Activated T-cell treated with anti-CD3 and anti-CD28 coated beads for 24 hours (primary cell): ENCODE measurements at regions not wholly inside any gene's neighbourhood (a gene's known extent, or its start where the extent isn't known, plus 50 kb on each side); places are given as distances from the start of the nearest gene placed in this dataset.
"Not testable (repeated sequence)": the region's sequence is repeated elsewhere in the genome, so short reads cannot be mapped to it uniquely, and the experiment has no call there.

Experiments
- DNase-seq: peaks from one replicate; pipeline ENCODE4 v3.0.0-alpha.2; 2020; ENCODE audit warnings: low read depth

- no peak for DNase-seq
Observed at GRCh38 chr4:20050768-20051167, 200.9 kb upstream of the SLIT2 start.

GRCh38 chr4:20049889-20050288 is 201.8 kb upstream of the SLIT2 start:
- DNase-seq = no peak

GRCh38 chr4:20046931-20047677 is 204.6 kb upstream of the SLIT2 start:
- DNase-seq = no peak

- DNase-seq = no peak
Observed at GRCh38 chr4:20046179-20046578, 205.5 kb upstream of the SLIT2 start.

GRCh38 chr4:20044966-20045365 is 206.7 kb upstream of the SLIT2 start:
- DNase-seq = no peak

- no peak for DNase-seq
Observed at GRCh38 chr4:20044502-20044911, 207.2 kb upstream of the SLIT2 start.

- DNase-seq = no peak
Observed at GRCh38 chr4:20043991-20044390, 207.7 kb upstream of the SLIT2 start.

- DNase-seq = no peak
Observed at GRCh38 chr4:20042769-20043168, 208.9 kb upstream of the SLIT2 start.

GRCh38 chr4:20041839-20042407 is 209.8 kb upstream of the SLIT2 start:
- DNase-seq = no peak

- DNase-seq = no peak
Observed at GRCh38 chr4:20037745-20038144, 214.0 kb upstream of the SLIT2 start.

GRCh38 chr4:20030108-20030507 is 221.6 kb upstream of the SLIT2 start:
- no peak for DNase-seq

- DNase-seq = no peak
Observed at GRCh38 chr4:20028645-20029044, 223.1 kb upstream of the SLIT2 start.

GRCh38 chr4:20026456-20026855 is 225.2 kb upstream of the SLIT2 start:
- no peak for DNase-seq

- DNase-seq = no peak
Observed at GRCh38 chr4:20022471-20022870, 229.2 kb upstream of the SLIT2 start.

- no peak for DNase-seq
Observed at GRCh38 chr4:20020056-20020455, 231.6 kb upstream of the SLIT2 start.

- DNase-seq = no peak
Observed at GRCh38 chr4:20019310-20020015, 232.2 kb upstream of the SLIT2 start.

- no peak for DNase-seq
Observed at GRCh38 chr4:20017777-20018115, 234.0 kb upstream of the SLIT2 start.

- no peak for DNase-seq
Observed at GRCh38 chr4:20017070-20017776, 234.5 kb upstream of the SLIT2 start.

GRCh38 chr4:20015636-20016224 is 236.0 kb upstream of the SLIT2 start:
- DNase-seq = no peak

- not testable (repeated sequence) for DNase-seq
Observed at GRCh38 chr4:20003836-20004558, 247.7 kb upstream of the SLIT2 start.

GRCh38 chr4:19999775-20000414 is 251.8 kb upstream of the SLIT2 start:
- no peak for DNase-seq
